HG03066 (cell line): ENCODE measurements at regions not wholly inside any gene's neighbourhood (a gene's known extent, or its start where the extent isn't known, plus 50 kb on each side); places are given as distances from the start of the nearest gene placed in this dataset.
"Not testable (repeated sequence)": the region's sequence is repeated elsewhere in the genome, so short reads cannot be mapped to it uniquely, and the experiment has no call there.

Experiments
- ATAC-seq: cut with Tn5 transposase; IDR thresholded peaks from one replicate; pipeline ENCODE4 v1.9.1; 2021; ENCODE audit warnings: low read depth; ENCODE audit not compliant: unreplicated experiment

- no peak for ATAC-seq
Observed at GRCh38 chr3:173221010-173221409, 80.0 kb upstream of the SPATA16 start.

GRCh38 chr3:173217127-173217526 is 76.1 kb upstream of the SPATA16 start:
- no peak for ATAC-seq

- no peak for ATAC-seq
Observed at GRCh38 chr3:173216063-173216462, 75.0 kb upstream of the SPATA16 start.

GRCh38 chr3:173214576-173214975 is 73.5 kb upstream of the SPATA16 start:
- ATAC-seq = no peak

GRCh38 chr3:173199568-173199967 is 58.5 kb upstream of the SPATA16 start:
- no peak for ATAC-seq

- ATAC-seq = not testable (repeated sequence)
Observed at GRCh38 chr3:173194868-173195267, 53.8 kb upstream of the SPATA16 start.

GRCh38 chr3:173191611-173192010 is 50.6 kb upstream of the SPATA16 start:
- no peak for ATAC-seq
